HUES64 (cell line): ENCODE measurements at regions not wholly inside any gene's neighbourhood (a gene's known extent, or its start where the extent isn't known, plus 50 kb on each side); places are given as distances from the start of the nearest gene placed in this dataset.

Experiments used
- H3K27ac ChIP-seq: 2 replicates; pipeline ENCODE4 v1.7.0; 2013; ENCODE audit warnings: low read depth, low read length, inconsistent platforms
- H3K27me3 ChIP-seq: 2 replicates; pipeline ENCODE4 v1.6.1; 2013; ENCODE audit warnings: mild to moderate bottlenecking, low read length; ENCODE audit not compliant: insufficient read depth
- H3K36me3 ChIP-seq: 2 replicates; pipeline ENCODE4 v1.6.1; 2013; ENCODE audit warnings: mild to moderate bottlenecking, low read length; ENCODE audit not compliant: insufficient read depth
- H3K4me1 ChIP-seq: 2 replicates; pipeline ENCODE4 v1.6.1; 2013; ENCODE audit warnings: mild to moderate bottlenecking, low read length, moderate library complexity; ENCODE audit not compliant: insufficient read depth
- H3K4me3 ChIP-seq: 2 replicates; pipeline ENCODE4 v1.5.1; 2013; ENCODE audit warnings: mild to moderate bottlenecking, low read length, moderate library complexity
- H3K9ac ChIP-seq: 2 replicates; pipeline ENCODE4 v1.6.1; 2013; ENCODE audit warnings: mild to moderate bottlenecking, low read depth, low read length
- H3K9me3 ChIP-seq: 2 replicates; pipeline ENCODE4 v1.6.1; 2013; ENCODE audit warnings: low read depth, low read length; ENCODE audit not compliant: insufficient read depth
- WGBS: fragments of 150-250, 120-280 bp; methylation state at CpG from one replicate; pipeline ENCODE4 v1.1.7; 2013; ENCODE audit warnings: missing lambda C conversion rate; 5-methylcytosine and 5-hydroxymethylcytosine counted together

GRCh38 chr7:46024263-46024916 is 103.3 kb upstream of the IGFBP3 start:
- no peaks in the 10 kb centered on the region; the same call in 1 of the 2 replicates for H3K4me1 ChIP-seq
- no peaks in the 10 kb centered on the region for H3K36me3 ChIP-seq
- no peak overlapping the region for H3K27ac ChIP-seq
- H3K4me3 ChIP-seq = no peak overlapping the region
- H3K9me3 ChIP-seq = no peaks in the 10 kb centered on the region; the same call in 1 of the 2 replicates
- H3K27me3 ChIP-seq = no peaks in the 10 kb centered on the region
- H3K9ac ChIP-seq = no peak overlapping the region
- 94% methylated on average over 6 of the region's 6 CpGs for WGBS

- Histone ChIP-seq H3K9me3 (no peaks in the 10 kb centered on the region), H3K4me3 (no peak overlapping the region), H3K27me3 (no peaks in the 10 kb centered on the region), H3K36me3 (no peaks in the 10 kb centered on the region), H3K4me1 (no peaks in the 10 kb centered on the region; the same call in 1 of the 2 replicates), H3K9ac (no peak overlapping the region), H3K27ac (no peak overlapping the region)
- WGBS = 90% methylated on average over 2 of the region's 2 CpGs
Observed at GRCh38 chr7:46022397-46022796, 101.3 kb upstream of the IGFBP3 start.

- whole genome bisulfite sequencing = 36% methylated on average over 13 of the region's 13 CpGs
- Histone ChIP-seq H3K27me3 (no peaks in the 10 kb centered on the region), H3K4me3 (peak overlapping the region; percentile 38; the same call in 1 of the 2 replicates), H3K9me3 (no peaks in the 10 kb centered on the region), H3K9ac (peak overlapping the region; percentile 52; the same call in 1 of the 2 replicates), H3K36me3 (no peaks in the 10 kb centered on the region), H3K27ac (peak overlapping the region; percentile 72; the same call in 1 of the 2 replicates), H3K4me1 (peaks cover 17% of the 10 kb centered on the region)
Observed at GRCh38 chr7:46015107-46015868, 94.2 kb upstream of the IGFBP3 start.

- WGBS = 80% methylated on average over 1 of the region's 1 CpG
- Histone ChIP-seq H3K27me3 (no peaks in the 10 kb centered on the region), H3K9ac (no peak overlapping the region), H3K4me3 (no peak overlapping the region), H3K36me3 (no peaks in the 10 kb centered on the region), H3K4me1 (peaks cover 17% of the 10 kb centered on the region), H3K27ac (no peak overlapping the region), H3K9me3 (no peaks in the 10 kb centered on the region)
Observed at GRCh38 chr7:46011501-46011900, 90.4 kb upstream of the IGFBP3 start.

GRCh38 chr7:46011059-46011458 is 90.0 kb upstream of the IGFBP3 start:
- H3K27me3 ChIP-seq = no peaks in the 10 kb centered on the region
- H3K9me3 ChIP-seq = no peaks in the 10 kb centered on the region
- 100% methylated on average over 2 of the region's 2 CpGs for WGBS

GRCh38 chr7:46009211-46009610 is 88.1 kb upstream of the IGFBP3 start:
- H3K36me3 ChIP-seq = no peaks in the 10 kb centered on the region
- H3K27me3 ChIP-seq = no peaks in the 10 kb centered on the region
- peaks cover under 1% of the 10 kb centered on the region; the same call in 1 of the 2 replicates for H3K4me1 ChIP-seq
- no peak overlapping the region for H3K4me3 ChIP-seq
- WGBS = 100% methylated on average over 2 of the region's 2 CpGs
- H3K27ac ChIP-seq = no peak overlapping the region
- H3K9ac ChIP-seq = no peak overlapping the region
- H3K9me3 ChIP-seq = no peaks in the 10 kb centered on the region

More at GRCh38 chr7:46011059-46011458, 90.0 kb upstream of the IGFBP3 start:
- Histone ChIP-seq H3K9ac (no peak overlapping the region), H3K4me3 (no peak overlapping the region), H3K4me1 (peaks cover 17% of the 10 kb centered on the region), H3K27ac (no peak overlapping the region), H3K36me3 (no peaks in the 10 kb centered on the region)

- H3K36me3 ChIP-seq = no peaks in the 10 kb centered on the region
- no peak overlapping the region for H3K27ac ChIP-seq
- no peaks in the 10 kb centered on the region for H3K27me3 ChIP-seq
- no peak overlapping the region for H3K4me3 ChIP-seq
- 86% methylated on average over 4 of the region's 6 CpGs for WGBS
- no peaks in the 10 kb centered on the region for H3K4me1 ChIP-seq
- H3K9me3 ChIP-seq = no peaks in the 10 kb centered on the region
- no peak overlapping the region for H3K9ac ChIP-seq
Observed at GRCh38 chr7:46007990-46008643, 87.0 kb upstream of the IGFBP3 start.

- no peaks in the 10 kb centered on the region for H3K36me3 ChIP-seq
- no peaks in the 10 kb centered on the region for H3K4me1 ChIP-seq
- no peak overlapping the region for H3K9ac ChIP-seq
- no peaks in the 10 kb centered on the region for H3K9me3 ChIP-seq
- H3K27ac ChIP-seq = no peak overlapping the region
- no peak overlapping the region for H3K4me3 ChIP-seq
- 91% methylated on average over 2 of the region's 2 CpGs for WGBS
- no peaks in the 10 kb centered on the region for H3K27me3 ChIP-seq
Observed at GRCh38 chr7:46007194-46007593, 86.1 kb upstream of the IGFBP3 start.

- H3K4me3 ChIP-seq = no peak overlapping the region
- H3K27ac ChIP-seq = no peak overlapping the region
- no peaks in the 10 kb centered on the region for H3K36me3 ChIP-seq
- H3K27me3 ChIP-seq = no peaks in the 10 kb centered on the region
- no peaks in the 10 kb centered on the region for H3K4me1 ChIP-seq
- no peaks in the 10 kb centered on the region for H3K9me3 ChIP-seq
- no peak overlapping the region for H3K9ac ChIP-seq
- WGBS = 80% methylated on average over 1 of the region's 1 CpG
Observed at GRCh38 chr7:46006723-46007122, 85.7 kb upstream of the IGFBP3 start.

GRCh38 chr7:46006212-46006611 is 85.1 kb upstream of the IGFBP3 start:
- Histone ChIP-seq H3K36me3 (no peaks in the 10 kb centered on the region), H3K27me3 (no peaks in the 10 kb centered on the region), H3K4me3 (no peak overlapping the region), H3K9me3 (no peaks in the 10 kb centered on the region), H3K9ac (no peak overlapping the region), H3K27ac (no peak overlapping the region), H3K4me1 (no peaks in the 10 kb centered on the region)
- WGBS = 94% methylated on average over 4 of the region's 4 CpGs

GRCh38 chr7:46004965-46005364 is 83.9 kb upstream of the IGFBP3 start:
- Histone ChIP-seq H3K9ac (no peak overlapping the region), H3K9me3 (no peaks in the 10 kb centered on the region)
- 100% methylated on average over 2 of the region's 3 CpGs for WGBS

More at GRCh38 chr7:46004965-46005364, 83.9 kb upstream of the IGFBP3 start:
- Histone ChIP-seq H3K4me3 (no peak overlapping the region), H3K4me1 (no peaks in the 10 kb centered on the region), H3K27ac (no peak overlapping the region), H3K27me3 (no peaks in the 10 kb centered on the region), H3K36me3 (no peaks in the 10 kb centered on the region)
